MM.1S (cell line): ENCODE measurements at regions not wholly inside any gene's neighbourhood (a gene's known extent, or its start where the extent isn't known, plus 50 kb on each side); places are given as distances from the start of the nearest gene placed in this dataset.

Source experiments
- CTCF ChIP-seq: fragments of 300-600 bp; sonication (generic); IDR thresholded peaks from 2 replicates; pipeline ENCODE4 v1.5.1; 2016; ENCODE audit warnings: antibody characterized with exemption, low read length, mixed read lengths
- EZH2 ChIP-seq: fragments of 300-600 bp; sonication (generic); optimal IDR thresholded peaks from 2 replicates; pipeline ENCODE3; 2017; ENCODE audit warnings: low read depth, mild to moderate bottlenecking, antibody characterized with exemption, low read length, mixed read lengths
- EZH2phosphoT487 ChIP-seq: fragments of 300-600 bp; sonication (generic); IDR thresholded peaks from 2 replicates; pipeline ENCODE4 v1.6.1; 2018; ENCODE audit warnings: antibody characterized with exemption, low read length

GRCh38 chr13:38180670-38181069 is 169.0 kb upstream of the UFM1 start:
- TF ChIP-seq CTCF (no peak), EZH2 (no peak), EZH2phosphoT487 (no peak)
